ENCODE measurements at regions not wholly inside any gene's neighbourhood (a gene's known extent, or its start where the extent isn't known, plus 50 kb on each side); places are given as distances from the start of the nearest gene placed in this dataset.

DNA sequence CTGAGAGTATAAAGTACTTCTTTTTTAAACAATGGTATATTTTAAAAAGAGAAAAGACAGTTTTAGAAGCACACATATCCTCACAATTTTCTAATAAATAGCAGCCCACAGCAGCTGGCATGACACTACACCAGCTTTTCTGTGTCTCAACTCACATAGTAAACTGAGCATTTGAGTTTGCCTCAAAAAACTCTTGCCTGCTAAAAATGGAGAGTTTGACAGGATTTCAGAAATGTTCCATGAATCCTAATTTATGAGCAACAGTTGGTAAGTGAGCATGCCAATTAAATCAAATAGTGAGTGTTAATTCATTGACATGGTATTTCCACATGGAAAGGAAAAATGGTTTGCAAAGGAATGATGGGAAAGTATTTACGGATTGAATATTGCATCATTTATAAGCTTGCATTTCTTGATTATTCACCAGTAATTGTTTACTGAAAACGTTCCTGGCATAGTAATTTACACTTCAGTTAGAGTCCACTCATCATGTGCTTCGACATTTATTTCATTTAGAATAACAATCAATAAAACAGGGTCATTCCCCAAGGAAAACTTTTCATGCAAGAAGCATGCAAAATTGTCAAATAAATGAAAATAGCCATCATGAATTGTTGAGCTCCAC lies 323.0 kb downstream of the EFNB2 start:
- Histone ChIP-seq H3K36me3 (no peaks in the 10 kb centered on the region), H3K9me3 (ENCODE audit: low read depth) (no peaks in the 10 kb centered on the region), H3K4me1 (ENCODE audit: low read depth) (peaks cover 13% of the 10 kb centered on the region), H3K4me3 (no peak overlapping the region), H3K27me3 (no peaks in the 10 kb centered on the region), H3K27ac (no peak overlapping the region)
- no peak for TF ChIP-seq CTCF (IDR thresholded peaks at IDR 0.05; ENCODE audit: low read depth, low read length)
- DNase-seq (ENCODE audit: low read depth in 1 of 2, low spot score in 1 of 2) = no peak

DNA sequence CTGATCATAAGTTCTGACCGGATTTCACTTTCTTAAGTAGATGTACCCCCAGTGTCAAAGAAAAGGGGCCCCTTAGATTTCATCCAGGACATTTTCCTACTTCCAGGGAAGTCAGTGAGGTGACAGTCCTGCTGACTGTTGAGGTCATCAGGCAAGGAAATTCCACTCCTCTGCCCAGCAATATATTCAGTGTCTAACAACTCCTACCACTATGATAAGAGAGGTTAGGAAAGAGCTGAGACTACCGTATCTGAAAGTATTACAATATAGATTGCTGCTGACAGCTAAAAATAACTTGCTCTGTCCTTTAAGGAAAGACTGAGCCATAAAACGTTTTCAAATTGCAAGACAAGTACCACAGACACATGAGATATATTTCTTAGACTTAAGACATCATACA lies 325.1 kb downstream of the EFNB2 start:
- no peak for TF ChIP-seq CTCF (IDR thresholded peaks at IDR 0.05; ENCODE audit: low read depth, low read length)
- no peak overlapping the region for H3K27ac ChIP-seq
- no peaks in the 10 kb centered on the region for H3K36me3 ChIP-seq
- H3K4me3 ChIP-seq = no peak overlapping the region
- no peaks in the 10 kb centered on the region for H3K27me3 ChIP-seq
- H3K4me1 ChIP-seq (ENCODE audit: low read depth) = peaks cover 13% of the 10 kb centered on the region
- no peaks in the 10 kb centered on the region for H3K9me3 ChIP-seq (ENCODE audit: low read depth)
- peak; percentile 25 to 37 for DNase-seq (ENCODE audit: low read depth in 1 of 2, low spot score in 1 of 2)

DNA sequence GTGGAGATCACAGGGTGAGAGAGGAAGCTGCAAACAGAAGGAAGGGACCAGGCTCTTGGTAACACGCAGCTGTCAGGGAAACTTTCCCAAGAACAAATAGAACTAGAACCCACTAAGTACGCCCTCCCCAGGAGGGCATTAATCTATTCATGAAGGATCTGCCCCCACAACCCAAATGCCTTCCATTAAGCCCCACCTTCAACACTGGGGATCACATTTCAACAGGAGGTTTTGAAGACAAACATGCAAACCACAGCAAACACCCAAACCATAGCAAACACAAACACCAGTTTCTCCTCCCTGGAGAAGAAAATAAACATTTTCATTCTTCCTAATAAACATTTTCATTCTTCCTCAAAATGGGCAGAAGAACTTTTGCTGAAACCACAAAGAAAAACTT lies 329.6 kb downstream of the EFNB2 start:
- Histone ChIP-seq H3K27ac (no peak overlapping the region), H3K9me3 (ENCODE audit: low read depth) (no peaks in the 10 kb centered on the region), H3K27me3 (no peaks in the 10 kb centered on the region), H3K36me3 (no peaks in the 10 kb centered on the region), H3K4me3 (no peak overlapping the region), H3K4me1 (ENCODE audit: low read depth) (peaks cover 10% of the 10 kb centered on the region)
- DNase-seq (ENCODE audit: low read depth in 1 of 2, low spot score in 1 of 2) = no peak
- no peak for TF ChIP-seq CTCF (IDR thresholded peaks at IDR 0.05; ENCODE audit: low read depth, low read length)

DNA sequence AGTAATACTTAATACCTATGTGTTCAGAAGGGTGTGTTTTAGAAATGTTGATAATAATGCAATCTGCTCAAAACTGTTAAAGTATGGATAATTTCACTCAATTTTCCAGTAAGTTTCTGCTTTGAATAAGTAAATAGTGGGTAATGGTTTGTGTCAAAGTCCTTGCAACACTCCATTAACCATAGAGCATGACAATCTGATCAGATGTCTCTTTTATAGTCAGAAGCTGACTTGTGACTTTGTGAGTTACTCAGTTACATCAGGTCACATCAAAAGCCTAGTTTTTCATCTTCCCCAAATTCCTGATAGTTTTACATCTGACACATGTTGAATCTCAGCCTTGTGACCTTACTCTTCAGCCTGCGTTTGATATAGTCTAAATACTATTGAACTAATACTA lies 338.0 kb downstream of the EFNB2 start:
- no peaks in the 10 kb centered on the region for H3K9me3 ChIP-seq (ENCODE audit: low read depth)
- no peak overlapping the region for H3K27ac ChIP-seq
- no peaks in the 10 kb centered on the region for H3K4me1 ChIP-seq (ENCODE audit: low read depth)
- no peak for DNase-seq (ENCODE audit: low read depth in 1 of 2, low spot score in 1 of 2)
- no peak overlapping the region for H3K4me3 ChIP-seq
- no peaks in the 10 kb centered on the region for H3K27me3 ChIP-seq
- H3K36me3 ChIP-seq = no peaks in the 10 kb centered on the region
- TF ChIP-seq CTCF (IDR thresholded peaks at IDR 0.05; ENCODE audit: low read depth, low read length) = no peak

DNA sequence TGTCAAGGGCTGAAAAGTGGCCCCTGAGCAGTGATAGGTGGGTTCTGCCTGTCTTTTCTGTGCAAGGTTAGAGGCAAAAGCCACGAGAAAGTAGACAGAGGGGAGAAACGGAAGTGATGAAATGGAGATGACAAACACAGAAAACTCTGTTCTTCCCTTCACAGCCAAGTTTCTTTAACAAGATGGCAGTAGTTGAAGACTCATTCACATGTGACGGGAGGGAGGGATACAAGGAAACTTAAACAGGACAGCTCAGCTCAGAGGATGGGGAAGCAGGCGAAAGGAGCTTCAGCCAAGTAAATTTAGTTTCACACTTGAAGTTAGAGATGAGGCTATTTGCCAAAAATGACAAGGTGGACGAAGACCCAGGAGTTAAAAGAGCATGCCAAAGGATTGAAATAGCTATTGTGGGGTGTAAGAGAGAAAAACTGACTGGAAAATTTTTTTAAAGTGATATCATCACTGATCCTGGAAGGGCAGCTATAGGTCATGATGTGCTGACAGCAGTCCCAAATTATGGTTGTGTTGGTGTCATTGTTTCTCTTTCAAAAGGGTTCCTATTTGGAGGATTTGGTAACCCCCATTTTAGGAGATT lies 347.9 kb downstream of the EFNB2 start:
- Histone ChIP-seq H3K4me1 (ENCODE audit: low read depth) (no peaks in the 10 kb centered on the region), H3K36me3 (no peaks in the 10 kb centered on the region), H3K27ac (no peak overlapping the region), H3K4me3 (no peak overlapping the region), H3K9me3 (ENCODE audit: low read depth) (no peaks in the 10 kb centered on the region), H3K27me3 (no peaks in the 10 kb centered on the region)
- TF ChIP-seq CTCF (IDR thresholded peaks at IDR 0.05; ENCODE audit: low read depth, low read length) = no peak
- DNase-seq (ENCODE audit: low read depth in 1 of 2, low spot score in 1 of 2) = no peak

Measured in cardiac muscle cell (in vitro differentiated cells and primary cell).